ENCODE measurements at regions not wholly inside any gene's neighbourhood (a gene's known extent, or its start where the extent isn't known, plus 50 kb on each side); places are given as distances from the start of the nearest gene placed in this dataset.
"Not testable (repeated sequence)": the region's sequence is repeated elsewhere in the genome, so short reads cannot be mapped to it uniquely, and the experiment has no call there.

- no peaks in the 10 kb centered on the region for H3K36me3 ChIP-seq (ENCODE audit: control insufficient read depth, insufficient read depth, low read length)
- DNase-seq (ENCODE audit: low read depth), result no peak
- H3K27me3 ChIP-seq (ENCODE audit: control insufficient read depth, insufficient read depth, low read length), result no peaks in the 10 kb centered on the region
- TF ChIP-seq, protein P1, sequence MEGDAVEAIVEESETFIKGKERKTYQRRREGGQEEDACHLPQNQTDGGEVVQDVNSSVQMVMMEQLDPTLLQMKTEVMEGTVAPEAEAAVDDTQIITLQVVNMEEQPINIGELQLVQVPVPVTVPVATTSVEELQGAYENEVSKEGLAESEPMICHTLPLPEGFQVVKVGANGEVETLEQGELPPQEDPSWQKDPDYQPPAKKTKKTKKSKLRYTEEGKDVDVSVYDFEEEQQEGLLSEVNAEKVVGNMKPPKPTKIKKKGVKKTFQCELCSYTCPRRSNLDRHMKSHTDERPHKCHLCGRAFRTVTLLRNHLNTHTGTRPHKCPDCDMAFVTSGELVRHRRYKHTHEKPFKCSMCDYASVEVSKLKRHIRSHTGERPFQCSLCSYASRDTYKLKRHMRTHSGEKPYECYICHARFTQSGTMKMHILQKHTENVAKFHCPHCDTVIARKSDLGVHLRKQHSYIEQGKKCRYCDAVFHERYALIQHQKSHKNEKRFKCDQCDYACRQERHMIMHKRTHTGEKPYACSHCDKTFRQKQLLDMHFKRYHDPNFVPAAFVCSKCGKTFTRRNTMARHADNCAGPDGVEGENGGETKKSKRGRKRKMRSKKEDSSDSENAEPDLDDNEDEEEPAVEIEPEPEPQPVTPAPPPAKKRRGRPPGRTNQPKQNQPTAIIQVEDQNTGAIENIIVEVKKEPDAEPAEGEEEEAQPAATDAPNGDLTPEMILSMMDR (IDR thresholded peaks at IDR 0.05; ENCODE audit: insufficient read depth, low read length, poor library complexity, severe bottlenecking), result no peak
- H3K4me3 ChIP-seq (ENCODE audit: low read depth, low read length), result no peak overlapping the region
These were observed 139.4 kb upstream of the KRR1 start for GRCh38 chr12:75650595-75651341.

GRCh38 chr12:75650100-75650499, 138.7 kb upstream of the KRR1 start:
- DNase-seq (ENCODE audit: low read depth), result no peak
- no peaks in the 10 kb centered on the region for H3K36me3 ChIP-seq (ENCODE audit: control insufficient read depth, insufficient read depth, low read length)
- no peaks in the 10 kb centered on the region for H3K27me3 ChIP-seq (ENCODE audit: control insufficient read depth, insufficient read depth, low read length)
- no peak overlapping the region for H3K4me3 ChIP-seq (ENCODE audit: low read depth, low read length)
- TF ChIP-seq, protein P1 (IDR thresholded peaks at IDR 0.05; ENCODE audit: insufficient read depth, low read length, poor library complexity, severe bottlenecking), result no peak

DNA sequence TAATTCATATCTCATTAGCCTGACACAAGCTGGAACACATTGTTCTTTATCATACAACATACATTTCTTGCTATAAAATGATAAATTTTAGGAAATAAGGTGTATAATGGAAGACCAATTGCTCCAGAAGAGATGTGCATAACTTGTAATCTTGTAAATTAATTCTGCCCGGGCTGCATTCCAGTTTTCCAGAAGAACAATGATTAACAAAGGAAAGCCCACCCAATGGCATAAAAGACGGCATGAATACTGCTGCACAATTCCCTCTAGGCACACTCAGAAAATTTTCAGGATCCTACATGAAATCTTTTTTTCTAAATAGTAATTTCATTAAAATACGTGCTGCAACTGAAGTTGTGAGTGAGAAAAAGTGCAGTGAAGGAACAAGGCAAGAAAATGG, 137.4 kb upstream of the KRR1 start:
- TF ChIP-seq, protein P1 (IDR thresholded peaks at IDR 0.05; ENCODE audit: insufficient read depth, low read length, poor library complexity, severe bottlenecking), result no peak
- Histone ChIP-seq H3K36me3 (ENCODE audit: control insufficient read depth, insufficient read depth, low read length) (no peaks in the 10 kb centered on the region), H3K4me3 (ENCODE audit: low read depth, low read length) (no peak overlapping the region), H3K27me3 (ENCODE audit: control insufficient read depth, insufficient read depth, low read length) (no peaks in the 10 kb centered on the region)
- DNase-seq (ENCODE audit: low read depth), result no peak

DNA sequence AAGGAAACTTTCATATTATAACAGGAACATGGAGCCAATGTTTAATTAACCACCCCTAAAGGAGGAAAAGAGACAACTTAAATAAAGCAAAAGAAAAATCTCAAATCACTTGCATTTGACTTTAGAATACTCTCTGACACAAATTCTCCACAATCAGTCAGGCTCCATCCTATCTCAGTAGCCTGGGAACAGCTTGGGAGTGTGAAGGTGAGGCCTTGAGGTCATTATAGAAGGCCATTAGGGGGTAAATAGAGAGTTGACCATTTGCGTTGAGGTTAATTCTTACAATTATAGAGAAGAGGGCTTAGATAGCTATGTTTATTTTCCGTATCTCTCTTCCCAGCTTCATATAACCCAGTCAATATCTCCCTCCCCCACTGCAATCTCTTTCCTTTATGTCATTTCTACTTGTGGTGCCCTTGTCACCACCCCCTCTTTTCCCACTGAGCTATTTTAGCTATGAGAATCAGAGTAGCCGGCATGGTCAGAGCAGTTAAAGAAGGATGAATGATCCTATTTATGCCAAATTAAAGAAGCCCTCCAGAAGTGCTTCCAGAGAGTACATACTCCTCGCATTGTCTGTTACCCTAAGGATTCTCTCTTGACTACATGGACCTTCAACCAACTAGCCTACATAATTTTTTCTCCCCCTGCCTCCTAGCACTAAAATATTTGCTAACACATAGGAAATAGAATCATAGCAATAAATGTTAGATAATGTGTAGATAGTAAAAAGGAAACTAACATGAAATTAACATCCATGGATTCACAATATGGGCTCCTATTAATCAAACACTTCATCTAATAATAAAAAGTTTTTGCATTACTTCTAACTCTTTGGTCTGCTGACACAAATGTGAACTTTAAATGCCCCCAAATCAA, 135.2 kb upstream of the KRR1 start:
- Histone ChIP-seq H3K4me3 (ENCODE audit: low read depth, low read length) (no peak overlapping the region), H3K27me3 (ENCODE audit: control insufficient read depth, insufficient read depth, low read length) (no peaks in the 10 kb centered on the region), H3K36me3 (ENCODE audit: control insufficient read depth, insufficient read depth, low read length) (no peaks in the 10 kb centered on the region)
- TF ChIP-seq, protein P1 (IDR thresholded peaks at IDR 0.05; ENCODE audit: insufficient read depth, low read length, poor library complexity, severe bottlenecking), result no peak
- DNase-seq (ENCODE audit: low read depth), result no peak

DNA sequence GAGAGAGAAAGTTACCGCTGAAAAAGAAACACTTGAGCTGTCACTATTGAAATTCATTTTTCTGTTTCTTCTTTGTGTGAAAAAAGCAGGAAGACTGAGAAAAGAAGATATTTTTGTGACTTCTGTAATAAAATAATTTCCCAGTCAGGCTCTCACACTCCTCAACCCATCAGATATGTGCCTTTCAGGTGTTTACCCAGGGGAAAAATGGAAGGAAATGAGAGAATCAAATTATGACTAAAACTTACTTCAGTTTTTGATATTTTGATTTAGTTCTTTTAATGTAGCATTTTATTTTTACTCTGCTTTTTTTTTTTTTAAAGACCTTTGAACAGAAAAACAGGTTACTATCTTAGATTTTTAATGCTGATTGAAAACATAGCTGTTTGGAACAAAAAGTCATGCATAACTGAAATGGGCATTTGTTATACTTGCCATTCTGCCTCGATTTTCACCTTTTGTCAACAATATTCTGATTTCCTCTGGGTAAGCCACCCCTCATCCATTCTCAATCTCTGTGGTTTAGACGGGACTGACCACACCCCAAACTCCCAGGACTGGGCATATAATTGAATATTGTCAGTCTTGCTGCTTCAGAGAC, 133.2 kb upstream of the KRR1 start:
- H3K4me3 ChIP-seq (ENCODE audit: low read depth, low read length), result no peak overlapping the region
- H3K36me3 ChIP-seq (ENCODE audit: control insufficient read depth, insufficient read depth, low read length), result no peaks in the 10 kb centered on the region
- no peaks in the 10 kb centered on the region for H3K27me3 ChIP-seq (ENCODE audit: control insufficient read depth, insufficient read depth, low read length)
- TF ChIP-seq, protein P1 (IDR thresholded peaks at IDR 0.05; ENCODE audit: insufficient read depth, low read length, poor library complexity, severe bottlenecking), result no peak
- no peak for DNase-seq (ENCODE audit: low read depth)

DNA sequence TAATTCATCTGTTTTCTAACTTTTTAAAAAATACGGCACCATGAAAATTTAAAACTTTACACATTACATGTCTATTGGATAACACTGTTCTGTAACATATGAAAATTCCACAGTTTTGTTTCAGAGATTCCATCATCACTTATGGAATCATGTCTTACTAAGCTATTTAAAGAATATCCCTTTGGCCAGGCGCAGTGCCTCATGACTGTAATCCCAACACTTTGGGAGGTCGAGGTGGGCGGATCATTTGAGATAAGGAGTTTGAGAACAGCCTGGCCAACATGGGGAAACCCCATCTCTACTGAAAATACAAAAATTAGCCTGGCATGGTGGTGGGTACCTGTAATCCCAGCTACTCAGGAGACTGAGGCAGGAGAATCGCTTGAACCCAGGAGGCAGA, 131.7 kb upstream of the KRR1 start:
- H3K27me3 ChIP-seq (ENCODE audit: control insufficient read depth, insufficient read depth, low read length); H3K36me3 ChIP-seq (ENCODE audit: control insufficient read depth, insufficient read depth, low read length); DNase-seq (ENCODE audit: low read depth); H3K4me3 ChIP-seq (ENCODE audit: low read depth, low read length): not testable (repeated sequence)

All from kidney epithelial cell (primary cell).